ENCODE measurements at regions not wholly inside any gene's neighbourhood (a gene's known extent, or its start where the extent isn't known, plus 50 kb on each side); places are given as distances from the start of the nearest gene placed in this dataset.
"Not testable (repeated sequence)": the region's sequence is repeated elsewhere in the genome, so short reads cannot be mapped to it uniquely, and the experiment has no call there.

- Histone ChIP-seq H3K4me3 (ENCODE audit: control insufficient read depth in 2 of 3, extremely low read depth in 1 of 3, insufficient read depth in 2 of 3, low read depth in 1 of 3, low read length in 3 of 3) (no peak overlapping the region), H3K4me1 (ENCODE audit: control insufficient read depth, extremely low read depth, insufficient read depth, low read length) (no peaks in the 10 kb centered on the region), H2AFZ (ENCODE audit: control insufficient read depth, low read length) (no peak overlapping the region), H3K27ac (ENCODE audit: control insufficient read depth, insufficient read depth, low read length) (no peak overlapping the region), H3K79me2 (ENCODE audit: control insufficient read depth, insufficient read depth, low read length) (no peaks in the 10 kb centered on the region), H3K9me1 (ENCODE audit: control insufficient read depth, extremely low read depth, insufficient read depth, low read length) (no peaks in the 10 kb centered on the region), H3K9ac (ENCODE audit: control insufficient read depth, extremely low read depth, insufficient read depth, low read length) (no peak overlapping the region), H3K9me3 (ENCODE audit: control insufficient read depth, low read depth, low read length) (no peaks in the 10 kb centered on the region), H3K36me3 (ENCODE audit: control insufficient read depth in 2 of 2, extremely low read depth in 1 of 2, insufficient read depth in 2 of 2, low read length in 2 of 2) (no peaks in the 10 kb centered on the region), H4K20me1 (ENCODE audit: control insufficient read depth, extremely low read depth, insufficient read depth, low read length) (no peaks in the 10 kb centered on the region), H3K4me2 (ENCODE audit: control insufficient read depth, extremely low read depth, insufficient read depth, low read depth, low read length) (no peak overlapping the region), H3K27me3 (ENCODE audit: control insufficient read depth, extremely low read depth, insufficient read depth, low read length) (no peaks in the 10 kb centered on the region)
- FAIRE-seq (no peak), DNase-seq (ENCODE audit: low read depth, low spot score) (no peak)
- dilution Hi-C loops (cut with MboI; ENCODE audit: extremely low pct_ligation_motif_present, low sequenced_read_pairs) = no loop called here
- no peak for TF ChIP-seq EZH2 (IDR thresholded peaks at IDR 0.05; ENCODE audit: low read length)
- TF ChIP-seq CTCF (optimal IDR thresholded peaks at IDR 0.05 in 1 of 3, IDR thresholded peaks at IDR 0.05 in 1 of 3, conservative IDR thresholded peaks at IDR 0.05 in 1 of 3; ENCODE audit: extremely low read depth in 1 of 3, insufficient read depth in 2 of 3, low read length in 3 of 3) = no peak
These were observed 105.4 kb upstream of the ADO start for GRCh38 chr10:62699148-62699547.

- H2AFZ ChIP-seq (ENCODE audit: control insufficient read depth, low read length); DNase-seq (ENCODE audit: low read depth, low spot score); H3K79me2 ChIP-seq (ENCODE audit: control insufficient read depth, insufficient read depth, low read length); H3K9ac ChIP-seq (ENCODE audit: control insufficient read depth, extremely low read depth, insufficient read depth, low read length); H4K20me1 ChIP-seq (ENCODE audit: control insufficient read depth, extremely low read depth, insufficient read depth, low read length); H3K27ac ChIP-seq (ENCODE audit: control insufficient read depth, insufficient read depth, low read length); H3K4me2 ChIP-seq (ENCODE audit: control insufficient read depth, extremely low read depth, insufficient read depth, low read depth, low read length); H3K9me1 ChIP-seq (ENCODE audit: control insufficient read depth, extremely low read depth, insufficient read depth, low read length); H3K4me1 ChIP-seq (ENCODE audit: control insufficient read depth, extremely low read depth, insufficient read depth, low read length); H3K27me3 ChIP-seq (ENCODE audit: control insufficient read depth, extremely low read depth, insufficient read depth, low read length); H3K9me3 ChIP-seq (ENCODE audit: control insufficient read depth, low read depth, low read length); H3K4me3 ChIP-seq (ENCODE audit: control insufficient read depth in 2 of 3, extremely low read depth in 1 of 3, insufficient read depth in 2 of 3, low read depth in 1 of 3, low read length in 3 of 3); H3K36me3 ChIP-seq (ENCODE audit: control insufficient read depth in 2 of 2, extremely low read depth in 1 of 2, insufficient read depth in 2 of 2, low read length in 2 of 2); FAIRE-seq; dilution Hi-C loops (cut with MboI; ENCODE audit: extremely low pct_ligation_motif_present, low sequenced_read_pairs): not testable (repeated sequence)
These were observed 100.4 kb upstream of the ADO start for GRCh38 chr10:62704121-62704520.

- Histone ChIP-seq H3K27ac (ENCODE audit: control insufficient read depth, insufficient read depth, low read length) (no peak overlapping the region), H4K20me1 (ENCODE audit: control insufficient read depth, extremely low read depth, insufficient read depth, low read length) (no peaks in the 10 kb centered on the region), H3K79me2 (ENCODE audit: control insufficient read depth, insufficient read depth, low read length) (no peaks in the 10 kb centered on the region), H3K36me3 (ENCODE audit: control insufficient read depth in 2 of 2, extremely low read depth in 1 of 2, insufficient read depth in 2 of 2, low read length in 2 of 2) (no peaks in the 10 kb centered on the region), H3K9me3 (ENCODE audit: control insufficient read depth, low read depth, low read length) (no peaks in the 10 kb centered on the region), H3K4me1 (ENCODE audit: control insufficient read depth, extremely low read depth, insufficient read depth, low read length) (no peaks in the 10 kb centered on the region), H2AFZ (ENCODE audit: control insufficient read depth, low read length) (no peak overlapping the region), H3K4me2 (ENCODE audit: control insufficient read depth, extremely low read depth, insufficient read depth, low read depth, low read length) (no peak overlapping the region), H3K27me3 (ENCODE audit: control insufficient read depth, extremely low read depth, insufficient read depth, low read length) (no peaks in the 10 kb centered on the region), H3K9me1 (ENCODE audit: control insufficient read depth, extremely low read depth, insufficient read depth, low read length) (no peaks in the 10 kb centered on the region), H3K4me3 (ENCODE audit: control insufficient read depth in 2 of 3, extremely low read depth in 1 of 3, insufficient read depth in 2 of 3, low read depth in 1 of 3, low read length in 3 of 3) (no peak overlapping the region), H3K9ac (ENCODE audit: control insufficient read depth, extremely low read depth, insufficient read depth, low read length) (no peak overlapping the region)
- TF ChIP-seq CTCF (optimal IDR thresholded peaks at IDR 0.05 in 1 of 3, IDR thresholded peaks at IDR 0.05 in 1 of 3, conservative IDR thresholded peaks at IDR 0.05 in 1 of 3; ENCODE audit: extremely low read depth in 1 of 3, insufficient read depth in 2 of 3, low read length in 3 of 3) (no peak), EZH2 (IDR thresholded peaks at IDR 0.05; ENCODE audit: low read length) (no peak)
- dilution Hi-C loops (cut with MboI; ENCODE audit: extremely low pct_ligation_motif_present, low sequenced_read_pairs) = no loop called here
- DNase-seq (ENCODE audit: low read depth, low spot score) (no peak), FAIRE-seq (no peak)
These were observed 98.7 kb upstream of the ADO start for GRCh38 chr10:62705789-62706188.
